Central memory CD8-positive, alpha-beta T cell (primary cell): ENCODE measurements at regions not wholly inside any gene's neighbourhood (a gene's known extent, or its start where the extent isn't known, plus 50 kb on each side); places are given as distances from the start of the nearest gene placed in this dataset.

ENCODE experiments used
- ATAC-seq: fragments of 150-1000 bp; cut with Tn5 transposase; replicated peaks from 2 replicates; pipeline ENCODE4 v1.10.0; 2022; ENCODE audit warnings: mild to moderate bottlenecking, moderate FRiP score, moderate number of reproducible peaks; ENCODE audit not compliant: poor library complexity, severe bottlenecking; ENCODE audit errors: extremely low read depth
- DNase-seq, 2 donors: peaks; one replicate each; pipeline ENCODE4 v3.0.0; 2021; ENCODE audit warnings: low spot score in 2 of 2
- H3K27ac Mint-ChIP-seq: one replicate; pipeline ENCODE4 v1.8.0; 2022; ENCODE audit warnings: low read depth, mild to moderate bottlenecking, moderate library complexity, mixed read lengths
- H3K27me3 Mint-ChIP-seq: one replicate; pipeline ENCODE4 v1.8.0; 2022; ENCODE audit warnings: mixed read lengths
- H3K36me3 Mint-ChIP-seq: one replicate; pipeline ENCODE4 v1.8.0; 2022; ENCODE audit warnings: mild to moderate bottlenecking, moderate library complexity, mixed read lengths; ENCODE audit not compliant: insufficient read depth
- H3K4me1 Mint-ChIP-seq: one replicate; pipeline ENCODE4 v1.8.0; 2022; ENCODE audit warnings: mixed read lengths
- H3K4me3 Mint-ChIP-seq: one replicate; pipeline ENCODE4 v1.8.0; 2022; ENCODE audit warnings: mild to moderate bottlenecking, moderate library complexity, mixed read lengths
- H3K9me3 Mint-ChIP-seq: one replicate; pipeline ENCODE4 v1.8.0; 2022; ENCODE audit warnings: mixed read lengths

DNA sequence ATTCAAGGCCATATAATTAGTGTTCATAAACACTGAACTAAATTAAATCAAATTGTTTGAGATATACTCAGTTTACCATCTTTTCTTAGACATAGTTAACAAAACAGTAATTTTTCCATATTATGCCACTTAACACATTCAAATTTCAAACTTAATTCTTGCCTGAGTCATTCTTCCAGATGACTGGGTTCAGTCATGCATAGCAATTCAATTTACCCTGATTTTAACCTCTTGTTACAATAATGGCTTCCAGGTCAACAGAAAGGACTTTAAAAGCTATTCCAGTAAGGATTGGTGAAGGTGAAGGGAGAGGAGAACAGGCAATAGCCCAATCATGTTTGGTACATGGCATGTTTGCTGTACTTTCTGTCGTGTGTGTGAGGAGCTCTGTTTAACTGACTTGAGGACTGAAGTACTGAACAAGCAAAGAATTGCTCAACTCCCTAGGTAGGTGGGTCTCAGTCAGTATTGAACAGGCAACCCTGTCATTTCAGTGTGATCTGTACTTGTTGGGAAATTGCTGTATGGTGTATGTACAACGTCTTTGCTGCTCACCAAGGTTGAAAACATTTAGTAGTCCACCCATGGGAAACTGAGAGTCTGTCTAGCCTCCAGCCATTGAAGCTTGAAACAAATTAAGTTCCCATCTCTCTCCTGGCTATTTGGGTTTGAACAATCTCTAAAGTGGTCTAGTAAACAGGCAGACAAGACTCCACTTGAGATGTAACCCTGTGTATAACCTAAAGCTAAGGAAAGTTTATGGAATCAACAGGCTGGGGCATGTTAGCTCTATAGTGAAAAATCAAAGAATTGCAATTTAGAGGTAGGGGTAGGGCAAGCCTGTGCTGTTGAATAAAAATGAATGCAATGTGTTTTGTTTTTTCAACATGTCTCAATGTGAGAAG, 327.2 kb downstream of the BTG1 start:
- Mint-ChIP-seq H3K27ac (no peak overlapping the region), H3K27me3 (no peaks in the 10 kb centered on the region), H3K9me3 (no peaks in the 10 kb centered on the region), H3K4me1 (peaks cover 9% of the 10 kb centered on the region), H3K4me3 (no peak overlapping the region), H3K36me3 (no peaks in the 10 kb centered on the region)
- DNase-seq: no peak
- ATAC-seq: no peak

DNA sequence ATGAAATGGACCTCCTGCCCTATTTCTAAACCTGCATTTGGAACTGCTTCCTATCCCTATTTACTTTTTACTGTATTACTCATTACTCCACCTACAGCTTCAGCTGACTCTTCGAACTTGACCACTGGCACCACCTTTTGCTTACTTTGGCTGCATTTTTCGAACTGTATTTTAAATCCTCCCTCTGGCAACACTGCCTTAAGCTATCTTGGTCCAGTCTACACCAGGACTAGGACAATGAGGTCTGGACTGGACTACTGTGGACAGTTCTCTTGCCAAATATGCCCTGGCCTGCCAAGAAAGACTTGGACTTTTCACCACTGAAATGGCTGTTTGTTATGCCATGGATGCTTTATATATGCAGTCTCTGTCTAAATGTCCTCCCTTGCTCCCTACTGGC, 328.1 kb downstream of the BTG1 start:
- no peak overlapping the region for H3K27ac Mint-ChIP-seq
- H3K9me3 Mint-ChIP-seq: no peaks in the 10 kb centered on the region
- ATAC-seq (no peak), DNase-seq (no peak)
- H3K4me1 Mint-ChIP-seq: peaks cover 9% of the 10 kb centered on the region
- no peaks in the 10 kb centered on the region for H3K27me3 Mint-ChIP-seq
- H3K4me3 Mint-ChIP-seq: no peak overlapping the region
- H3K36me3 Mint-ChIP-seq: no peaks in the 10 kb centered on the region

DNA sequence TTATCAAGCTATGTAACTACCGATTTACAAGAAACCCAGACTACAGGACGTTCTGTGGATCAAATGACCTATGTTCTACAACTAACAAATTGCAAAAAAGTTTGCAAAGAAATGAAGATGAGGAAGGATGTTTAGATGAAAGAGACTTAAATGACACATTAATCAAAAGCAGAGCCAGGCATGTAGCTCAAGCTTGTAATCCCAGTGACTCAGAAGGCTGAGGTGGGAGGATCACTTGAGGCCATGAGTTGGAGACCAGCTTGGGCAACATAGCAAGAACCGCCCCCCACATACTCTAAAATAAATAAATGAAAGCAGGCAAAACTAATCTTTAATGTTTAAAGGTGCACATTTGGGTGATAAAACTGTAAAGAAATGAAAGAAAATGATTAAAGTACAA, 331.9 kb downstream of the BTG1 start:
- Mint-ChIP-seq H3K9me3 (no peaks in the 10 kb centered on the region), H3K27ac (no peak overlapping the region), H3K4me3 (no peak overlapping the region), H3K4me1 (peaks cover 13% of the 10 kb centered on the region), H3K36me3 (no peaks in the 10 kb centered on the region), H3K27me3 (no peaks in the 10 kb centered on the region)
- DNase-seq (no peak), ATAC-seq (no peak)

DNA sequence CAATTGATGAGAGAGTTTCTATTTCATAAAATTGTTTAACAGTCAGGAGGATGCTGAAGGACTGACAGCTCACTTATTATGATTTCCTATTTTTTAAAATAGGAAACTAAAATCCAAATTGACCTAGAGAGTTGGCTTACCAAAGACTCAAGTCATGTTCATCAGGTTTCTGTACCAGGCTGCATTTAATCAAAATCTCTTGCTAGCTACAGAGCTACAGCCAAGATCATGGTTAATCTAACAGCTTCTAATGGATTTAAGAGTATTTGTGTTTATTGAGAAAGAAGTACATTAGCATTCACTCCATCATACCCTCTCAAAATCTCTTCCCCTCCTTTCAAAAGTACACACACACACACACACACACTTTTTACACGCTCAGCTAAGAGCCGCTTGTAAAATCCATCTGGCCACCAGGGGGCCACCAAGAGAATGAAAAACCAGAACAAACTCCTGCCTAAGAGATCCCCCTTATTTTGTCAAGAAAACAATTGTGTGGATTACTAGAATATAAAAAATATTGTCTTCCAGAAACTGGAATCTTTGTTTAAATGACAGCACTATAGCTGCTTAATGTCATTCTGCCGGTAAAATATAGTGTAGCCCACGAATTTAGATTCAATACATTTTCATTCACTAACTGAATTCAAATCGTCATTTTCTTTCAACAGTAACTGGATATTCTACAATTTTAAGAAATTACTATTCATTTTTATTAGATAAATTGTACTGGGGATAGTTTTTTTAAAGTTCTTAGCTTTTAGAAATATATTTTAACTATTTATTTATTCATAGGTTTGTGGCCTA, 334.0 kb downstream of the BTG1 start:
- H3K27ac Mint-ChIP-seq: peak overlapping the region; percentile 66
- H3K4me3 Mint-ChIP-seq: no peak overlapping the region
- DNase-seq: peak; percentile 65 to 67

DNA sequence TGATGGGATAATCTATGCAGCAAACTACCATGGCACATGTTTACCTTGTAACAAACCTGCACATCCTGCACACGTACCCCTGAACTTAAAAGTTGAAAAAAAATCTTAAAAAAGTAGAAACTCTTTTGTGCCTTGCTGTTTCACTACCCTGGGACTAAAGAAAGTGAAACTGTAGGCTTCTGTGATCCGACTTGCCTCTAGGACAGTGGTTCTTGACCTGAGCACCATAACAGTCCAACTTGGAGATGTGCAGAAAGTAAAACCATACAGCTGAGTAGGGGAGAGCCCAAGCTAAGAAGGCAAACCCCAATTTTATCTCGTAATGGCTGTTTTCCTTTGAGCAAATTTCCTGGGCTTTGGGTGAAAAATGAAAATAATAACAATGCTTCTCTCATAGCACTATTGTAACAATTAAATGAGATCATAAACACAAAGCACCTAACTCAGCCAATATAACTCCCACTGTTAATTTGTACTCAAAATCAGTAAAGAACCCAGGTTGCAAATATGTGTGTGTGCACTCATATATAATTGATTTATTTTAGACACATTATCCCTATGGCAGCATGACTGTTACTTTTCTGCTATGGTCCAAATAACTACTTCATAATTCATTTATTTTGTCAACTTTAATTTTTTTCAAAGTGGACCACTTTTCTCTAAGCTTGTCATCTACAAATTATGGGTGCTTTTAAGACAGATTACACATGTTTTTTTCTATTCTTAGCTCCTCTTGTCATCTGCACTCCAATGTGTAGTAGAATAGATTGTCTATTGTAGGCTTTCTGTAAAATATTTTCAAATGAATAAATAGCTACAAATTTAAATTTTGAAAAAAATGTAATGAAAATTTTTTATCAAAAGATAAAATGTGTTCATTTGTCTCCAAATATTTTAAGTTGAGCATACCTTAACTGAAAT, 334.9 kb downstream of the BTG1 start:
- H3K9me3 Mint-ChIP-seq: peaks cover 14% of the 10 kb centered on the region
- no peaks in the 10 kb centered on the region for H3K36me3 Mint-ChIP-seq
- H3K27ac Mint-ChIP-seq: peak overlapping the region; percentile 53
- DNase-seq (no peak), ATAC-seq (no peak)
- no peak overlapping the region for H3K4me3 Mint-ChIP-seq
- H3K4me1 Mint-ChIP-seq: peaks cover 7% of the 10 kb centered on the region
- no peaks in the 10 kb centered on the region for H3K27me3 Mint-ChIP-seq

More for the DNA sequence above, 334.0 kb downstream of the BTG1 start:
- Mint-ChIP-seq H3K36me3 (no peaks in the 10 kb centered on the region), H3K9me3 (peaks cover 7% of the 10 kb centered on the region), H3K4me1 (peaks cover 6% of the 10 kb centered on the region), H3K27me3 (no peaks in the 10 kb centered on the region)
- ATAC-seq: peak; percentile 88

DNA sequence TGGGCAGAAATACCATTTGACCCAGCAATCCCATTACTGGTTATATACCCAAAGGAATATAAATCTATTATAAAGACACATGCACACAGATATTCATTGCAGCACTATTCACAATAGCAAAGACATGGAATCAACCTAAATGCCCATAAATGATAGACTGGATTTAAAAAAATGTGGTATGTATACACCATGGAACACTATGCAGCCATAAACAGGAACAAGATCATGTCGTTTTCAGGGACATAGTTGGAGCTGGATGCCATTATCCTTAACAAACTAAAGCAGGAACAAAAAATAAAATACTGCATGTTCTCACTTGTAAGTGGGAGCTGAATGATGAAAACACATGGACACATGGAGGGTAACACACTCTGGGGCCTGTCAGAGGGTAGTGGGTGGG, 335.6 kb downstream of the BTG1 start:
- Mint-ChIP-seq H3K36me3 (no peaks in the 10 kb centered on the region), H3K4me1 (peaks cover 14% of the 10 kb centered on the region), H3K9me3 (peaks cover 19% of the 10 kb centered on the region), H3K27me3 (no peaks in the 10 kb centered on the region), H3K27ac (peak overlapping the region; percentile 53), H3K4me3 (no peak overlapping the region)
- ATAC-seq (no peak), DNase-seq (no peak)

DNA sequence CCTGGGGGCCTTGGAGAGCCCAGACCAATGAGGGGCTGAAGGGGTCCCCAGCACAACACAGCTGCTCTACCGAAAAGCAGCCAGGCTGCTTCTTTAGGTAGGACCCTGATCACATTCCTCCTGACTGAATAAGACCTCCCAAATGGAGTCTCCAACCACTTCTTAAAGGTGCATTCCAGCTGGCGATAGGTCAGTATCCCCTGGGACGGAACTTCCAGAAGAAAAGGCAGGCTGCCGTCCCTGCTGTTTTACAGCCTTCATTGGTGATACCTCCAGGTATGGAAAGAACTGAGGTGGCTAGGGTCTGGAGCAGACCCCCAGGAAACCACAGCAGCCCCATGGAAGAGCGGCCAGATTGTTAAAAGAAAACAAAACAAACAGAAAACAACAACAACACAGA, 340.6 kb downstream of the BTG1 start:
- peaks cover 7% of the 10 kb centered on the region for H3K4me1 Mint-ChIP-seq
- DNase-seq: no peak
- peaks cover 19% of the 10 kb centered on the region for H3K9me3 Mint-ChIP-seq
- H3K27me3 Mint-ChIP-seq: no peaks in the 10 kb centered on the region
- ATAC-seq: no peak
- no peak overlapping the region for H3K4me3 Mint-ChIP-seq
- no peaks in the 10 kb centered on the region for H3K36me3 Mint-ChIP-seq
- no peak overlapping the region for H3K27ac Mint-ChIP-seq

DNA sequence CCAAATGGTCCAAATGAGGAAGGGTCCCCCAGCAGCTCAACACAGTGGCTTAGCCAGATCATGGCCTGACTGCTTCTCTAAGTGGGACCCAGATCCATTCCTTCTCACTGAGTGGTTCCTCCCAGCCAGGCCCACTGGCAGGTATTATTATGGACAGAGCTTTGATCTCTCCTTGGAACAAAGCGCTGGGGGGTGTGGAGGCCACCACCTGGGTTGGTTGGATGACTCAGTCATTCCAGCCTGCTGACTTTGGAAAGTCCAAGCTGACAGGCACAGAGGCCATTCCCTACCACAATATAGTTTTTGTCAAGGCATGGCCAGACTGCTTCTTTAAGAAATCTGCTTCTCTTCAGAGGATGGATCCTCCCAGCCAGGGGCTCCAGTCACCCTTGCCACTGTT, 341.1 kb downstream of the BTG1 start:
- DNase-seq (no peak), ATAC-seq (no peak)
- peaks cover 7% of the 10 kb centered on the region for H3K4me1 Mint-ChIP-seq
- no peaks in the 10 kb centered on the region for H3K27me3 Mint-ChIP-seq
- H3K36me3 Mint-ChIP-seq: no peaks in the 10 kb centered on the region
- no peak overlapping the region for H3K4me3 Mint-ChIP-seq
- peaks cover 19% of the 10 kb centered on the region for H3K9me3 Mint-ChIP-seq
- H3K27ac Mint-ChIP-seq: no peak overlapping the region

DNA sequence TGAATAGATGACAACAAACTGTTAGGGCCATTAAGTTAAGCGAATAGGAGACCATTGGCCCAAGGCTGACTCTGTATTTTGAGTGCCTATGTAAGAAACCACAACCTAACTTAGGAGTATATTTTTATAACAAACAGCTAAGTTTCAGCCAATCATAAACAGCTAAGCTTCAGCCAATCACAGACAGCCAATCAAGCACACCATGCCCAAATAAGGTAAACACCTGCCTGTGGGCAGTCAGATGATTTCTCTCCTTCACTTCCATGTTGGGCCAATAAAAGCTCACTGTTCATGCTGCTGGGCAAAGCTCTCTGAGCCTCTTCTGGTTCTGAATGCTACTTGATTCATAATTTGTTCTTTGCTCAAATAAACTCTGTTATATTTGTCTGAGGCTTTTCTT, 344.6 kb downstream of the BTG1 start:
- Mint-ChIP-seq H3K27ac (no peak overlapping the region), H3K9me3 (peaks cover 7% of the 10 kb centered on the region), H3K4me3 (no peak overlapping the region), H3K36me3 (no peaks in the 10 kb centered on the region), H3K4me1 (peaks cover 7% of the 10 kb centered on the region), H3K27me3 (no peaks in the 10 kb centered on the region)
- ATAC-seq (no peak), DNase-seq (no peak)

DNA sequence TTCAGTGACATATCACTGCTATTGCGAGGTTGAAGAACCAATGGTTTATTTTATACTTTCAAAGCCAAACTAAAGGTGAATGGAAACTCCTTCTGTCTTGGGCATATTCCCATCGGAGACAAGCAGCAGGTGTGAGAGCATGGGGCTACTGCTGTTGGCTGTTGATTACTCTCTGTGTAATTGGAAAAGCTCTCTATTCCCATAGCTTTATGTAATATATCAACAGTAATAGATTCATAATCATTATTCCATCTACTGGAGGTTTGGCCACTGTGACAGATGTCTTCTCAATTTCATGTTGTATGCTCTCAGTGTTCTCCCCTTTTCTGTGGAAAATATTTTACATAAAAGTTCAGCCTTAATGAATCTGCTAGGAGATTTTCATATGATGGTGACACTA, 352.0 kb downstream of the BTG1 start:
- H3K27me3 Mint-ChIP-seq: no peaks in the 10 kb centered on the region
- no peak overlapping the region for H3K4me3 Mint-ChIP-seq
- H3K9me3 Mint-ChIP-seq: no peaks in the 10 kb centered on the region
- ATAC-seq: no peak
- no peaks in the 10 kb centered on the region for H3K4me1 Mint-ChIP-seq
- no peaks in the 10 kb centered on the region for H3K36me3 Mint-ChIP-seq
- H3K27ac Mint-ChIP-seq: no peak overlapping the region
- DNase-seq: no peak

DNA sequence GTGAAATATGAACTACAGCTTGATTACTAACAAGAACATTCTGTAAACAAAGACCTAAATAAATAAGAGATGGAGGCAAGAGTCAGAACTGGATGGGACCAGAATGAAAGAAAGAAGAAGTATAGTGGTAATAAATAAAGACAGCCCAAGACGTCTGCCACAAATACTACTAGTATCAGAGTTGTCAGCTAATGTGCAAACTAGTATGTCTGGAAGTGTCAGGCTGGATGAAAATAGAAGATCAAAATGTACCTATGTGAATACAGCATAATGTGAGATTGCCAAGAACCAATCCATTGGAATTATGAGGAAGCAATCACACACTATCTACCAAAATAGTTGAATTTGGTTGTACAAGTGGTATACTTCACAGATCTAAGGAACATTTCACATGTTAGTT, 353.0 kb downstream of the BTG1 start:
- Mint-ChIP-seq H3K36me3 (no peaks in the 10 kb centered on the region), H3K4me1 (no peaks in the 10 kb centered on the region), H3K27me3 (no peaks in the 10 kb centered on the region), H3K27ac (no peak overlapping the region), H3K4me3 (no peak overlapping the region), H3K9me3 (no peaks in the 10 kb centered on the region)
- ATAC-seq (no peak), DNase-seq (no peak)

DNA sequence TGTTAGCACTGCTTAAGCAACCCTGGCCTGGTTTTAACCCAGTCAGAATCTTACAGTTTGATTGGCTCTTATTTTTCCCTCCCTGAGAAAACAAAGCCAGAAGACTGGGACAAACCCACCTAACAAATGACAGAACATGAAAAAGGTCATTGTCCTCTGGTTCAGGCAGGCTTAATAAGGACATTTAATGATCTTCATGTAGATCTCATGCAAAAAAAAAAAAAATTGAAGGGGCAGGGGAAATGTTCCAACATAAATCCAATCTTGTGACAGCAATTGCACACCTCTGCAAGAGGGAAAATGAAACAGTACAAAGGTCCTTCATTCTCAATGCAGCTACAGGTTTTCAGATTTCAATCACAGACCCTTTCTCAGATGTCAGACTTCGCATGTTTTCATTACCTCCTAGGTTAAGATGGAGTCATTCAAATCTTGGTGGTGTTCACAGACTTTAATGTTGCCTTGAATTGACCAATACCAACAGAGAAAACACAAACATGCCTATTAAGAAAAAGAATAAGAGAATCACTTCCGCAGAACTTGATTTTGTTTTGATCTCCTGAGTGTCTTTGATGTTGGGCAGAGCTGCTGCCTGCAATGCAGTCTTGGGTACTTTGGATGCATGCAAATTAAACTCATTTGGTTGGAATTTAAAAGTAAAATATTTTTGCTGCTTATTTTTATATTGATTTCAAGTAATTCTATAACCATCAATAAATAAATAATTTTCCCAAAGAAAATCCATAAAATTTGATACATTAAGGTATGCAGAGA, 359.0 kb downstream of the BTG1 start:
- ATAC-seq (no peak), DNase-seq (no peak)
- H3K27ac Mint-ChIP-seq: no peak overlapping the region
- peaks cover 6% of the 10 kb centered on the region for H3K4me1 Mint-ChIP-seq
- peaks cover 14% of the 10 kb centered on the region for H3K27me3 Mint-ChIP-seq
- no peaks in the 10 kb centered on the region for H3K36me3 Mint-ChIP-seq
- H3K4me3 Mint-ChIP-seq: no peak overlapping the region
- no peaks in the 10 kb centered on the region for H3K9me3 Mint-ChIP-seq
